Hepatic stellate cell (primary cell): ENCODE measurements at regions not wholly inside any gene's neighbourhood (a gene's known extent, or its start where the extent isn't known, plus 50 kb on each side); places are given as distances from the start of the nearest gene placed in this dataset.
"Not testable (repeated sequence)": the region's sequence is repeated elsewhere in the genome, so short reads cannot be mapped to it uniquely, and the experiment has no call there.

ENCODE experiments used
- DNase-seq: peaks from one replicate; pipeline ENCODE4 v3.0.0; 2011; ENCODE audit warnings: low spot score

GRCh38 chr12:131314524-131315090 is 360.9 kb downstream of the ADGRD1 start:
- no peak for DNase-seq

- DNase-seq = no peak
Observed at GRCh38 chr12:131315601-131316000, 361.9 kb downstream of the ADGRD1 start.

- no peak for DNase-seq
Observed at GRCh38 chr12:131316388-131316787, 362.7 kb downstream of the ADGRD1 start.

- DNase-seq = no peak
Observed at GRCh38 chr12:131318045-131318685, 364.5 kb downstream of the ADGRD1 start.

GRCh38 chr12:131321988-131322387 is 368.3 kb downstream of the ADGRD1 start:
- no peak for DNase-seq

- not testable (repeated sequence) for DNase-seq
Observed at GRCh38 chr12:131322460-131322859, 368.8 kb downstream of the ADGRD1 start.

GRCh38 chr12:131323879-131324278 is 370.2 kb downstream of the ADGRD1 start:
- DNase-seq = no peak

GRCh38 chr12:131327521-131328488 is 374.1 kb downstream of the ADGRD1 start:
- DNase-seq = no peak

GRCh38 chr12:131328861-131329845 is 375.4 kb downstream of the ADGRD1 start:
- not testable (repeated sequence) for DNase-seq

- no peak for DNase-seq
Observed at GRCh38 chr12:131330106-131330815, 376.6 kb downstream of the ADGRD1 start.

- no peak for DNase-seq
Observed at GRCh38 chr12:131331148-131331750, 377.5 kb downstream of the ADGRD1 start.

GRCh38 chr12:131332224-131332623 is 378.5 kb downstream of the ADGRD1 start:
- no peak for DNase-seq

- DNase-seq = no peak
Observed at GRCh38 chr12:131333136-131333535, 377.8 kb upstream of the SFSWAP start.

- no peak for DNase-seq
Observed at GRCh38 chr12:131333621-131334440, 377.1 kb upstream of the SFSWAP start.

GRCh38 chr12:131334835-131335234 is 376.1 kb upstream of the SFSWAP start:
- DNase-seq = no peak

GRCh38 chr12:131335456-131335855 is 375.4 kb upstream of the SFSWAP start:
- DNase-seq = no peak

GRCh38 chr12:131337861-131338260 is 373.0 kb upstream of the SFSWAP start:
- DNase-seq = not testable (repeated sequence)

GRCh38 chr12:131340616-131341210 is 370.2 kb upstream of the SFSWAP start:
- no peak for DNase-seq

GRCh38 chr12:131341608-131342007 is 369.3 kb upstream of the SFSWAP start:
- DNase-seq = not testable (repeated sequence)
